OCI-M1 (cell line): ENCODE measurements at regions not wholly inside any gene's neighbourhood (a gene's known extent, or its start where the extent isn't known, plus 50 kb on each side); places are given as distances from the start of the nearest gene placed in this dataset.
"Not testable (repeated sequence)": the region's sequence is repeated elsewhere in the genome, so short reads cannot be mapped to it uniquely, and the experiment has no call there.

Source experiments
- DNase-seq: peaks from one replicate; lab custom pipeline; 2025; lab: John Stamatoyannopoulos, UW

DNA sequence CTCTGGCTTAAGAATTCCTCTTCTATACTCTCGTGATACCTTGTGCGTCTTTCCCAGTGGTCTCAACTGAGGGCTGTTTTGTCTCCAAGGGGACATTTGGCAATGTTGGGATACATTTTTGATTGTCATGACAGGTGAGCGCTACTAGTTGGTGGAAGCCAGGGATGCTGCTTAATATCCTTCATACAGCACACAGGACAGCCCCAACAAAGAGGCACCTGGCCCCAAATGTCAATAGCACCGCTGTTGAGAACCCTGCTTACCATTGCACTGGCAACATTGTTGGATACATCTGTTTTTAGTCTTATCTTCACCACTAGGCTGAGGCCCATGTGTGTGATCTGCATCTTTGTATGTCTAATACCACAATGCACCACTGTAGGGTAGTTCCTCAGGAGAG, 114.1 kb downstream of the C9orf152 start:
- peak; percentile 22 for DNase-seq

DNA sequence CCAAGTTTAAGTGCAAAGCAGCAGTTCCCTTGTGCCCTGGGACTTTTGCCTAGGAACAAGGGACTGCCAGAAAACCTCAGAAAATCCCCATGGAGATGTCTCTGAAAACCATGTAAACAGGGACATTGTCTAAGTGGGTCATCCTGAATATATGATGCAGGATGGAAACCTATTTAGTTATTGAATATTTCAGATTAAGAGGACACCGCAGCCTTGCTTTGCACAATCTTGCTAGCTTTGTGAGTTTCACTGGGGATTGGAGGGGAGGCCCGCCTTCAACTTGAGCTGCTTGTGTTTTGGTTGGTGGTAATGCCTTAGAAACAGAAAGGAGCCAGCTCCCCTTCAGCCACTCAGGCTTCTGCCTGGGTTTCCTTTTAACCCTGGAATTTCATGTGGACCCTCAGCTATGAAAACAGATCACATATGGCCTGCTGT, 112.8 kb downstream of the C9orf152 start:
- DNase-seq, result no peak

- peak; percentile 16 for DNase-seq
These were observed 112.2 kb downstream of the C9orf152 start for GRCh38 chr9:110095776-110096175.

- not testable (repeated sequence) for DNase-seq
These were observed 111.3 kb downstream of the C9orf152 start for GRCh38 chr9:110096674-110097073.

DNA sequence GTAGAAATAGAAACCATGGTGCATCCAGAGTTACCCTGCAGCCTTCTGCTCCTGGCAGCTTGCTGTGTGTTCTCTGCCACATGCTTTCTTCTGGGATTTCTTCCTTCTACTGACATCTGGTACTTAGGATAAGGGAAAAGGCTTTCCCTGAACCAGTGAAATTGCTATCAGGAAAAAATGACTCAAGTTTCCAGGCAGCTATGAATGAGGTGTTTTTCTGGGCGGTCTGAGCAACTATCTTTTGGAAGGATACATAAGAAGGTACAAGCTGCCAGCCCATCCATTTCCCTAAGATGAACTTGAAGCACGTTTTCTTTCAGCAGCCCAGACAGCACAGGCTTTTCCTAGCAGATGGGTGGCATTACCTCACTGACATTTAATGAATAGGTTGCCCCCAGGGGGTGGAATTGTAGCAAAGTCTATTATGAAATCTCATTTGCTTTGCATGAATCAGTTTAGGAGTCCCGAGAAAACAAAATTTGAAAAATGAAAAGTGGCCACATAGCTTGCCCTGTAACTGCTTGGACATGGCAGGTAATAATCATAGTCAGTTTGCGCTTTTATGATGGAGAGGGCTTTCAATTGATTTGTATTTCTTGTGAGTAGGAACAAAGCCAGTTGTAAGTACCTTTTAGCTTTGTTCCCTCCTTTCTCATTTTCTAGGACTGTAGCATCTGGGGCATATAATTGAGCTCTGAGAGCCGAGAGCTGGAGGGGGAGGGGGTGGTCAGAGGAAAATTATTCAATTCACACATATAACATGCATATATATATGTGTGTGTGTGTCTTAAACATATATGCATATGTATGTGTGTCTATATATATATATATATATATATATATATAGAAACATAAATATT, 108.5 kb downstream of the C9orf152 start:
- no peak for DNase-seq

GRCh38 chr9:110101531-110102161, 106.3 kb downstream of the C9orf152 start:
- DNase-seq, result no peak

- no peak for DNase-seq
These were observed 104.7 kb downstream of the C9orf152 start for GRCh38 chr9:110103257-110103656.

DNA sequence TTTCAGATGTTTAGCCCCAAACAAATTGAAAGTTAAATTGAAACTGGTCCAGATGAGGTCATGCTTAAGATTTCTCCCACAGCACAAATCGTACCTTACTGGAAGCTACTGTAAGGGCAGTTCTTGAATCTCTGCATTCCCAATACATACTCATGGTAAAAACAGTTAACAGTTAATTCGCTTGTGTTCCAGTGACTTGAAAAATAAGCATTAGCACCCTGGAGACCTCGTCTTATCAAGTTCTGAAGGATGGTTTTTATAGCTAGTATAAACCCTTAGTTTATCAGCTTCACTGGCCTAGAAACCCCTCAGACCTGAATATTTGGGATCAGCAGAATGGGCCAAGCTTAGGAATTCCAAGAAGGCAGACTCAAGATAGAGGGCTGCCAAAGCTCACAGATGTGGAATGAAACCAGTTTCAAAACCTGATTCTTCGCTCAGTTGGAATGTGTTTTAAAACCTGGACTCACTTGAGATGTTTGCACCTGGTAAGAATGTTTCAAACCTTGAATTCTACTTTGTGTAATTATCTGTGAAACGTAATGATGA, 103.6 kb downstream of the C9orf152 start:
- no peak for DNase-seq

DNA sequence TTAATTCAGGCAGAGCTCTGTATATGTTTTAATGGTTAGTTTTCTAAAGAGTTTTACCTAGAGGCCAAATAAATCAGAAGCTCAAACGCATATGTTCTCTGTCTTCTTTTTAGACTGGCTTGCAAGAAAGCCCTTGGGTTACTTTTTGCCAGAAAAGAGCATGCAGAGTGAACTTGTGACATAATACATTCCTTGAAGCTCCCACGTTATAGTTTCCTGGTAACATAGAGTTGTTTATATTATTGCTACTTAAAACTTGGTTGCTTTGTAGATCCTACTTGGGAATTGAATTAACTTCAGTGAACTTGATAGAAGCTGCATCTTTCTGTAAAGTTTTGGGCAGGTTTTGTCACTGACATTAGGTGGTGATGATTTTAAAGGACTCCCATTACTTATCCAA, 102.9 kb downstream of the C9orf152 start:
- DNase-seq, result no peak

- DNase-seq, result no peak
These were observed 101.3 kb downstream of the C9orf152 start for GRCh38 chr9:110106661-110107060.

- no peak for DNase-seq
These were observed 98.4 kb downstream of the C9orf152 start for GRCh38 chr9:110109333-110110092.

- DNase-seq, result no peak
These were observed 97.8 kb downstream of the C9orf152 start for GRCh38 chr9:110110154-110110553.

DNA sequence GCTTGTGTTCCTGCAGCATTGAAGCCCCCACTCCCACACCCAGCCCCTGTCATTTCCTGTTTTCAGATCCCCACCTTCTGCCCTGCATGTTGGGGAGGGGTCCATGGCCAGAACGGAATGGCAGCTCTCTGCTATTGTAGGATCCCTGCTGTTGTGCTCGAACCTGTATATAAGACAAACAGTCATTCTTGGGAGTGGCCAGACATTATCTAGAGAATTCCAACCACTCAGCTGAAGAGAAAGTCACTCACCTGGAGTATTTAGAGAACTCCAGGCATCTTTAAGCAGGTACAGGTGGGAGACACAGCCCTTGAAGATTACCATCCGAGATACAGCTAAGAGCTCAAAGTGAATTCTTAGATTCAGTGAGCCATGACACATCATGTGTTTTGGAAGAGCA, 96.1 kb downstream of the C9orf152 start:
- DNase-seq, result no peak

DNA sequence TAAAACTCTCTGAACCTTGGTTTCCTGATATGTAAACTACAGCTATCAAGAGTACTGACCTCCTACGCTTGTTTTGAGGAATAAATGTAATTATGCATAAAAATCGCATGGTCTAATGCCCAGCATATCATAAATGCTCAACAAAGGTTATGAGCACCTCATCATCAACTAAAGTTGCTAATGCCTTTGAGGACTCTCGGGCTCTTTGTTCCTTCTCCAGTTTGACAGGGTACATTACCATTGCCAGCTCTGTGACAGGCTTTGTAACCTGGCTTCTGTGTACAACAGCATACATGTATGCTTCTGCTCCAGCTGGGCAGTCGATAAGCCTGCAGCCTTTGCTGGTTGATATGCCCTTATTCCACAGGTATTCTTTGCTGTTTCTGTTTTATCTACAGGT, 95.2 kb downstream of the C9orf152 start:
- DNase-seq, result no peak

DNA sequence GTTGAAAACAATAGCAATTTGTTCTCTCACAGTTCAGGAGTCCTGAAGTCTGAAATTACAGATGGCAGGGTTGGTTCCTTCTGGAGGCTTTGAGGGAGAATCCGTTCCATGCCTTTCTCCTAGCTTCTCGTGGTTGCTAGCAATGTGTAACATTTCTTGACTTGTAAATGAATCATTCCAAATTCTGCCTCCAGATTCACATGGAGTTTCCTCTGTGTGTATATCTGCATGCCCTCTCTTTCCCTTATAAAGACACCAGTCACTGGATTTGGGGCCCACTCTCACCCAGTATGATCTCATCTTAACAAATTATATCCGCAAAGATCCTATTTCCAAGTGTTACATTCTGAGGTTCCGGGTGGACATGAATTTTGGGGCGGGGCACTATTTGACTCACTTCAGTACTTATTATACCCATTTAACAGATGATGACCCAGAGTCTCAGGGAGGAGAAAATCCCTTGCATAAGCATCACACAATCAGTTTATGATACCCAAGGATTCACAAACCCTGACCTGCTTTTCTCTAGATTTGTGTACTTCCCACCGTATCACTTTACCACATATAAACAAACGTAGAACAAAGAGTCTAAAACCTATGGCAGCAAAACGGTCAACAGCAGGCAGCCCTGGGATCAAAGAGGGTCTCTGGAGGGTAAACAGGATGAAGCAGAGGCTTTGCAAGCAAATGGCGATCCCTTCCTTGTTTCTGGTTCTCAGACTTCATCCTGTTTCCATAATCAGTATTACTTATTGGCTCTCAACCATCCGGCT, 93.7 kb downstream of the C9orf152 start:
- no peak for DNase-seq

DNA sequence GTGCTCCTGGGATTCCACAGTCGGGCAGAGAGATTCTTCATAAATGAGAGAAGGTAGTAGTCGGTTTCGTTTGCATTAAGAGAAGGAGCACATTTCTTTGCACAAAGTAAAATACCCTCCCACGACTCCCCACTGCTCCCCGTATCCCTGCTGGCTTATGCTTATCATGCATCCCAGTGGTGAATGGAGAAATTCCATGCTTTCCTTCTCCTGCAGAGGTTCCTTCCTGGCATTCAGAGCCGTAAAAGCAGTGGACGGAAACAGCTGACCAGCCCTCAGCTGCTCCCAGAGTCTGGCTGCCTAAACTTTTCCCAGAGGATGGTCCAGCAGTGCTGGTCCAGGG, 93.1 kb downstream of the C9orf152 start:
- DNase-seq, result no peak

DNA sequence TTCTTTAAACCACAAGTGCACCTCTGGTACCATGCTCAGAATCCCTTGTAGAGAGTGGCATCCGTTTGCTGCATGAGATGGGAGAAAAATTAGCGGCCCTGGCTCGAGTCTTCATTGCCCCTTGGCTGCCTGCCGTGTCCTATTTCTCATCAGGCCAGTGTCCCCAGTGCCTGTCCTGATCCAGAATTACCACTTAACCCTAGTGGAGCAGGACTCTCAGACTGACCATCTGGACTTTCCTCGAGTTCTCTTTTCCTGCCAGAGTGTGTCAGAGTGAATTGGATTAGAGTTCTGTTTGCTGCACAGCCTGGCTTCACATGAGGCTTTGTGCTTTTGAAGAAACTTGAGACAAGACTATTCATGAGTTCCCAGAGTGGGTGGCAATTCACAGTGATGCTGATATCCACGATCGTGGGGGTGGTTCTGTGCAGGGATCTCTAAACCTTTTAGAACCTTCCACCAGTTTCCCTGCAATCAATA, 92.6 kb downstream of the C9orf152 start:
- DNase-seq, result no peak

DNA sequence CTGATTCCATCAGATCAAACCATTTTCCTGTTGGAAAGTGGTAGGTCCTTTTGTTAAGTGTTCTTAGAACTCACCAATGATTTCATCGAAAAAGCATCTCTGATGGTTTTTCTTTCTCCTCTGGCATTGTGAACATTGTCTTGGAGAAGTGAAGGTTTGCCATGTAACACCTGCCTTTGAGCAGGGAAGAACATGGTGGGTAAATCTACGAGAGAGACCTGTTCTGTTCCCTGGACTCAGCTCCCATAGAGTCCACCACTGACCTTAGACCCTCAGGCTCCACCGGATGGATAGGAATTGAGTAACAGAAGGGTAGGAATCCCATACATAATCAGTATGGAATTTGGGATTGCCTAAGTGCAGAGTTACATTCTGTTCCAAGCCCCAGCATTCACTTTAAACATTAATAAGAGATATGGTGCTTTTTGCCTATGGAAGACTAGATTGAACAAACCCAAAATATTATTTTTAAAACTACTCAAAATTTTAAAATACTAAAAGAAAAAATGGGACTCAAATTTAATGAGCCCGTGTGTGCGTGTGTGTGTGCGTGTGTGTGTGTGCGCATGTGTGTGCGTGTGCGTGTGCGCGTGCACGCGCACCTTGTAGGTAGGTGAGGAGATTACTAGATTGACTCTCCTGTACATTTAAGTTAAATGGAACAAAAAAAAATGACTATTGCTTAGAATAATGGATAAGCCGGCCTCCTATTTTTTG, 92.0 kb downstream of the C9orf152 start:
- no peak for DNase-seq

DNA sequence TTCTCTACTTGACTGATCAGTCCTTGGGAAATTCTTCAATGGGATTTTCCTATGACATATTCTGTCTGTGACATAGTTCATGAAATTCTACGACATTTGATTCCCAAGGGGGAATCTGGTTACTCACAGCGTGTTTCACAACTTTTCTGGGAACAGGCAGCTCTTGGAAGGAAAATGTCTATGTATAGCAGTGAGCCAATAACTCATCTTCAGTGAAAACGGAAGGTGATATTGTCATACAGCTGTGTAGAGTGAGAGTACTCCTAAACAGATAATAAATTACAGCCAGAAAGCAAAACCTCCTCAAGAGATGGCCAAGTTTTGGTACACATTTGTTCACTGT, 91.4 kb downstream of the C9orf152 start:
- DNase-seq, result peak; percentile 38

GRCh38 chr9:110121170-110121569, 86.8 kb downstream of the C9orf152 start:
- DNase-seq, result no peak
